Caco-2 (cell line): ENCODE measurements at regions not wholly inside any gene's neighbourhood (a gene's known extent, or its start where the extent isn't known, plus 50 kb on each side); places are given as distances from the start of the nearest gene placed in this dataset.

Experiments
- BruUV-seq: library from RNA; stranded (reverse); fragments of 400-500 nt; replicated peaks from 2 replicates; lab custom pipeline; 2021; lab: Mats Ljungman, UMichigan
- CTCF ChIA-PET: fragments of 300-600 bp; sonication (Branson Sonifier 250); formaldehyde crosslinking; loops from one replicate; lab custom pipeline; 2022; ENCODE audit warnings: antibody characterized with exemption; lab: Charles Lee
- POLR2A ChIA-PET: fragments of 300-600 bp; sonication (Branson Sonifier 250); formaldehyde crosslinking; loops from one replicate; lab custom pipeline; 2022; ENCODE audit warnings: antibody characterized with exemption; lab: Charles Lee
- DNase-seq, 2 experiments: peaks; one replicate each; pipeline versions ENCODE4 v3.0.0 to v3.0.0-alpha.2; 2020 to 2022
- H3K27me3 ChIP-seq: replicated peaks from 2 replicates; pipeline ENCODE4 v1.6.0; 2011; ENCODE audit warnings: low read length; ENCODE audit not compliant: control insufficient read depth, insufficient read depth
- H3K36me3 ChIP-seq: 2 replicates; pipeline ENCODE4 v1.5.1; 2011; ENCODE audit warnings: low read length; ENCODE audit not compliant: control insufficient read depth, insufficient read depth
- H3K4me1 ChIP-seq: fragments of 250-450 bp; sonication (Bioruptor Pico); 2 replicates; pipeline ENCODE4 v1.5.1; 2020; ENCODE audit warnings: mild to moderate bottlenecking
- H3K4me3 ChIP-seq: 2 replicates; pipeline ENCODE4 v1.5.1; 2011; ENCODE audit warnings: low read depth, mild to moderate bottlenecking, control low read depth, low read length
- H3K9me3 ChIP-seq: fragments of 250-450 bp; sonication (Bioruptor Pico); 2 replicates; pipeline ENCODE4 v1.5.1; 2020; ENCODE audit warnings: mild to moderate bottlenecking, moderate library complexity
- H3K27ac Mint-ChIP-seq: one replicate; pipeline ENCODE4 v1.8.0; 2022; ENCODE audit warnings: mixed read lengths; ENCODE audit not compliant: unreplicated experiment
- H3K27me3 Mint-ChIP-seq: one replicate; pipeline ENCODE4 v1.8.0; 2022; ENCODE audit warnings: mixed read lengths; ENCODE audit not compliant: insufficient read depth, unreplicated experiment
- H3K36me3 Mint-ChIP-seq: one replicate; pipeline ENCODE4 v1.8.0; 2022; ENCODE audit warnings: mild to moderate bottlenecking, mixed read lengths; ENCODE audit not compliant: insufficient read depth, unreplicated experiment
- H3K4me1 Mint-ChIP-seq: one replicate; pipeline ENCODE4 v1.8.0; 2022; ENCODE audit warnings: low read depth, mixed read lengths; ENCODE audit not compliant: unreplicated experiment
- H3K4me3 Mint-ChIP-seq: one replicate; pipeline ENCODE4 v1.8.0; 2022; ENCODE audit warnings: mild to moderate bottlenecking, moderate library complexity, mixed read lengths; ENCODE audit not compliant: unreplicated experiment
- H3K9me3 Mint-ChIP-seq: one replicate; pipeline ENCODE4 v1.8.0; 2022; ENCODE audit warnings: mixed read lengths; ENCODE audit not compliant: unreplicated experiment
- intact Hi-C: fragments of 100-400 bp; cut with micrococcal nuclease; formaldehyde crosslinking; loops from one replicate; pipeline ENCODE4 v1.10.0; 2022; ENCODE audit not compliant: unreplicated experiment
- TF ChIP-seq, protein P1 (sequence below), 2 experiments: fragments of 200-600 bp in 1 of 2; IDR thresholded peaks; 1 replicate in 1 of 2; 2 replicates in 1 of 2; pipeline versions ENCODE4 v1.5.1 to v1.8.0; 2011 to 2022; ENCODE audit warnings: antibody characterized with exemption in 1 of 2, control low read depth in 1 of 2, inconsistent platforms in 1 of 2, low read depth in 1 of 2, low read length in 1 of 2, mild to moderate bottlenecking in 1 of 2, moderate library complexity in 1 of 2; ENCODE audit not compliant: insufficient read depth in 1 of 2, severe bottlenecking in 1 of 2, unreplicated experiment in 1 of 2

DNA sequence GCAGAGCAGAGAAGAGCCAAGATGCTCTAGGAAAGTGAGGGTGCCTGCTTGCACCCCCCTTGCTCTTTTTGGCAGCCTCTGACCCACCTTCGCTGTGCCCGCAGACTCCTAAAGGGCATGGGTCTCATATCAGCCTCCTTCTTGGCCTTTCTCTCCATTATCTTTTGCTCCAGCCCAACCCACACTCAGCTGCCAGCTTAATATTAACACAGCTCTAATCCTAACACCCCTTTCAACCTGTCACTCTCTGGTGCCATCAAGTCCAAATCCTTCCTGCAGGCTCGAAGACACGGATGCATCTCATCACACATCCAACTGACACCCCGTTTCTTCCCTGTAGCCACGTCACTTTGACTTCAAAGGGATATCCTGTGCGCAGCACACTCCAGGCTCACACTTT lies 171.6 kb upstream of the AUTS2 start:
- Histone ChIP-seq H3K4me1 (no peaks in the 10 kb centered on the region), H3K27me3 (no peaks in the 10 kb centered on the region), H3K9me3 (no peaks in the 10 kb centered on the region; the same call in 1 of the 2 replicates), H3K36me3 (no peaks in the 10 kb centered on the region), H3K4me3 (no peak overlapping the region)
- no peak overlapping the region for H3K4me3 Mint-ChIP-seq
- H3K9me3 Mint-ChIP-seq, result peaks cover 10% of the 10 kb centered on the region
- intact Hi-C loops, result no loop called here
- H3K27ac Mint-ChIP-seq, result no peak overlapping the region
- no peaks in the 10 kb centered on the region for H3K36me3 Mint-ChIP-seq
- no peak for DNase-seq
- CTCF ChIA-PET, result no interaction called here
- TF ChIP-seq, protein P1, sequence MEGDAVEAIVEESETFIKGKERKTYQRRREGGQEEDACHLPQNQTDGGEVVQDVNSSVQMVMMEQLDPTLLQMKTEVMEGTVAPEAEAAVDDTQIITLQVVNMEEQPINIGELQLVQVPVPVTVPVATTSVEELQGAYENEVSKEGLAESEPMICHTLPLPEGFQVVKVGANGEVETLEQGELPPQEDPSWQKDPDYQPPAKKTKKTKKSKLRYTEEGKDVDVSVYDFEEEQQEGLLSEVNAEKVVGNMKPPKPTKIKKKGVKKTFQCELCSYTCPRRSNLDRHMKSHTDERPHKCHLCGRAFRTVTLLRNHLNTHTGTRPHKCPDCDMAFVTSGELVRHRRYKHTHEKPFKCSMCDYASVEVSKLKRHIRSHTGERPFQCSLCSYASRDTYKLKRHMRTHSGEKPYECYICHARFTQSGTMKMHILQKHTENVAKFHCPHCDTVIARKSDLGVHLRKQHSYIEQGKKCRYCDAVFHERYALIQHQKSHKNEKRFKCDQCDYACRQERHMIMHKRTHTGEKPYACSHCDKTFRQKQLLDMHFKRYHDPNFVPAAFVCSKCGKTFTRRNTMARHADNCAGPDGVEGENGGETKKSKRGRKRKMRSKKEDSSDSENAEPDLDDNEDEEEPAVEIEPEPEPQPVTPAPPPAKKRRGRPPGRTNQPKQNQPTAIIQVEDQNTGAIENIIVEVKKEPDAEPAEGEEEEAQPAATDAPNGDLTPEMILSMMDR (IDR thresholded peaks at IDR 0.05; ENCODE audit: insufficient read depth in 1 of 2, low read depth in 1 of 2, low read length in 1 of 2, severe bottlenecking in 1 of 2, unreplicated experiment in 1 of 2), result no peak
- no peaks in the 10 kb centered on the region for H3K4me1 Mint-ChIP-seq
- POLR2A ChIA-PET, result no interaction called here
- no TSS peak for BruUV-seq
- H3K27me3 Mint-ChIP-seq, result no peaks in the 10 kb centered on the region

- no peak overlapping the region for H3K4me3 ChIP-seq
- TF ChIP-seq, protein P1 (IDR thresholded peaks at IDR 0.05; ENCODE audit: insufficient read depth in 1 of 2, low read depth in 1 of 2, low read length in 1 of 2, severe bottlenecking in 1 of 2, unreplicated experiment in 1 of 2), result no peak
- BruUV-seq, result no TSS peak
- DNase-seq, result no peak
- CTCF ChIA-PET, result no interaction called here
- H3K36me3 Mint-ChIP-seq, result no peaks in the 10 kb centered on the region
- no peaks in the 10 kb centered on the region for H3K27me3 Mint-ChIP-seq
- no peaks in the 10 kb centered on the region for H3K36me3 ChIP-seq
- peaks cover 19% of the 10 kb centered on the region for H3K9me3 Mint-ChIP-seq
- no peaks in the 10 kb centered on the region for H3K4me1 Mint-ChIP-seq
- no peaks in the 10 kb centered on the region; the same call in 1 of the 2 replicates for H3K9me3 ChIP-seq
- no peaks in the 10 kb centered on the region for H3K27me3 ChIP-seq
- POLR2A ChIA-PET, result no interaction called here
- intact Hi-C loops, result no loop called here
- no peak overlapping the region for H3K27ac Mint-ChIP-seq
- no peak overlapping the region for H3K4me3 Mint-ChIP-seq
- no peaks in the 10 kb centered on the region for H3K4me1 ChIP-seq
Measured at GRCh38 chr7:69428089-69428488, 170.2 kb upstream of the AUTS2 start.

GRCh38 chr7:69429911-69430383 lies 168.3 kb upstream of the AUTS2 start:
- H3K27me3 ChIP-seq, result no peaks in the 10 kb centered on the region
- BruUV-seq, result no TSS peak
- Mint-ChIP-seq H3K27ac (no peak overlapping the region), H3K4me3 (no peak overlapping the region), H3K27me3 (no peaks in the 10 kb centered on the region), H3K4me1 (no peaks in the 10 kb centered on the region), H3K9me3 (peaks cover 28% of the 10 kb centered on the region), H3K36me3 (no peaks in the 10 kb centered on the region)
- no peak overlapping the region for H3K4me3 ChIP-seq
- no peak for DNase-seq
- no peaks in the 10 kb centered on the region for H3K4me1 ChIP-seq
- intact Hi-C loops, result loop anchor here (2.0 kb wide), 1 partner anchor 75 kb away; no protein-coding TSS in a partner anchor
- ChIA-PET POLR2A (no interaction called here), CTCF (no interaction called here)
- no peaks in the 10 kb centered on the region; the same call in 1 of the 2 replicates for H3K9me3 ChIP-seq
- H3K36me3 ChIP-seq, result no peaks in the 10 kb centered on the region
- TF ChIP-seq, protein P1 (IDR thresholded peaks at IDR 0.05; ENCODE audit: insufficient read depth in 1 of 2, low read depth in 1 of 2, low read length in 1 of 2, severe bottlenecking in 1 of 2, unreplicated experiment in 1 of 2), result no peak
